ENCODE measurements at regions not wholly inside any gene's neighbourhood (a gene's known extent, or its start where the extent isn't known, plus 50 kb on each side); places are given as distances from the start of the nearest gene placed in this dataset.

DNA sequence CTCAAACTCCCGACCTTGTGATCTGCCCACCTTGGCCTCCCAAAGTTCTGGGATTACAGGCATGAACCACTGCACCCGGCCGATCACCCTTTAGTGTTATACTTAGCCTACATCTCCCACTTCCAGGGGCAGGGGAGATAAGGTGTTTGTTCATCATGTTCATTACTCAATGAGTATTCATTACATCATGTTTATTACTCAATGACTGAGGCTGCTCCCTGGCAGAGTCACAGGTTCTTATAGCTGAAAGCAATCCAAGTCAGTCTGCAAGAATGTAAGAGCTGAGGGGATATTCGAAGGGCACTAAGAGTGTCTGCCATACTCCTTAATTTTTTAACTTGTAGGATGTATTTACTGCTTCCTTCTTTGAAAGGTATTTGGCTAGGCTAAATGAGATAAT, 214.2 kb downstream of the SPATA31D1 start:
- TF ChIP-seq, protein P1, sequence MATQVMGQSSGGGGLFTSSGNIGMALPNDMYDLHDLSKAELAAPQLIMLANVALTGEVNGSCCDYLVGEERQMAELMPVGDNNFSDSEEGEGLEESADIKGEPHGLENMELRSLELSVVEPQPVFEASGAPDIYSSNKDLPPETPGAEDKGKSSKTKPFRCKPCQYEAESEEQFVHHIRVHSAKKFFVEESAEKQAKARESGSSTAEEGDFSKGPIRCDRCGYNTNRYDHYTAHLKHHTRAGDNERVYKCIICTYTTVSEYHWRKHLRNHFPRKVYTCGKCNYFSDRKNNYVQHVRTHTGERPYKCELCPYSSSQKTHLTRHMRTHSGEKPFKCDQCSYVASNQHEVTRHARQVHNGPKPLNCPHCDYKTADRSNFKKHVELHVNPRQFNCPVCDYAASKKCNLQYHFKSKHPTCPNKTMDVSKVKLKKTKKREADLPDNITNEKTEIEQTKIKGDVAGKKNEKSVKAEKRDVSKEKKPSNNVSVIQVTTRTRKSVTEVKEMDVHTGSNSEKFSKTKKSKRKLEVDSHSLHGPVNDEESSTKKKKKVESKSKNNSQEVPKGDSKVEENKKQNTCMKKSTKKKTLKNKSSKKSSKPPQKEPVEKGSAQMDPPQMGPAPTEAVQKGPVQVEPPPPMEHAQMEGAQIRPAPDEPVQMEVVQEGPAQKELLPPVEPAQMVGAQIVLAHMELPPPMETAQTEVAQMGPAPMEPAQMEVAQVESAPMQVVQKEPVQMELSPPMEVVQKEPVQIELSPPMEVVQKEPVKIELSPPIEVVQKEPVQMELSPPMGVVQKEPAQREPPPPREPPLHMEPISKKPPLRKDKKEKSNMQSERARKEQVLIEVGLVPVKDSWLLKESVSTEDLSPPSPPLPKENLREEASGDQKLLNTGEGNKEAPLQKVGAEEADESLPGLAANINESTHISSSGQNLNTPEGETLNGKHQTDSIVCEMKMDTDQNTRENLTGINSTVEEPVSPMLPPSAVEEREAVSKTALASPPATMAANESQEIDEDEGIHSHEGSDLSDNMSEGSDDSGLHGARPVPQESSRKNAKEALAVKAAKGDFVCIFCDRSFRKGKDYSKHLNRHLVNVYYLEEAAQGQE (IDR thresholded peaks at IDR 0.05; ENCODE audit: insufficient read depth in 1 of 2, low read depth in 2 of 2, low read length in 2 of 2), result no peak
- TF ChIP-seq SIN3A (IDR thresholded peaks at IDR 0.05; ENCODE audit: borderline replicate concordance, insufficient read depth, low read length), result no peak
- TF ChIP-seq POLR2AphosphoS5 (IDR thresholded peaks at IDR 0.05; ENCODE audit: low read depth, low read length), result no peak
- no peak for TF ChIP-seq TAF1 (IDR thresholded peaks at IDR 0.05; ENCODE audit: borderline replicate concordance, insufficient read depth, low read length)
- no peak for TF ChIP-seq FOXP2 (optimal IDR thresholded peaks at IDR 0.05; ENCODE audit: borderline replicate concordance, extremely low read depth, extremely low read length, insufficient read depth)

DNA sequence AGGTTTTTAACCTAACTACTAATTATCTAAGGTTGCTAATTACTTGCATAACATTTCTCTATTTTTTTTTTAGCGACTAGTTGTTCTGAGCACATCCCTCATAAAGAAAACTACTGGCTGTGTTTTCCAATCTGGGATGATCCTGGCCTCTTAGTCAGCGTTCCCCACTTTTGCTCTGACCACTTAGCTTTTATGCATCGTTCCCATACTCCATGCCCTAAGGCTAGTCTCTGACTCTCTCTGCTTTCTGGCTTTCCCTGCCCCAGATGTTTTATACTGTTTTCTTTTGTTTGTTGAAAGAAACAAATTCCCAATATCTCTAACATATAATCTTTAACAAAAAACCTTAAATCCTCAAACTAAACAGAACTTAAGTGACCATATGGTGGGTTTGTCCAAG, 217.9 kb downstream of the SPATA31D1 start:
- TF ChIP-seq TAF1 (IDR thresholded peaks at IDR 0.05; ENCODE audit: borderline replicate concordance, insufficient read depth, low read length) (no peak), FOXP2 (optimal IDR thresholded peaks at IDR 0.05; ENCODE audit: borderline replicate concordance, extremely low read depth, extremely low read length, insufficient read depth) (no peak), POLR2AphosphoS5 (IDR thresholded peaks at IDR 0.05; ENCODE audit: low read depth, low read length) (no peak), SIN3A (IDR thresholded peaks at IDR 0.05; ENCODE audit: borderline replicate concordance, insufficient read depth, low read length) (no peak)
- TF ChIP-seq, protein P1 (IDR thresholded peaks at IDR 0.05; ENCODE audit: insufficient read depth in 1 of 2, low read depth in 2 of 2, low read length in 2 of 2), result no peak

GRCh38 chr9:82206946-82207345, 218.4 kb downstream of the SPATA31D1 start:
- TF ChIP-seq POLR2AphosphoS5 (IDR thresholded peaks at IDR 0.05; ENCODE audit: low read depth, low read length), result no peak
- TF ChIP-seq SIN3A (IDR thresholded peaks at IDR 0.05; ENCODE audit: borderline replicate concordance, insufficient read depth, low read length), result no peak
- no peak for TF ChIP-seq FOXP2 (optimal IDR thresholded peaks at IDR 0.05; ENCODE audit: borderline replicate concordance, extremely low read depth, extremely low read length, insufficient read depth)
- TF ChIP-seq TAF1 (IDR thresholded peaks at IDR 0.05; ENCODE audit: borderline replicate concordance, insufficient read depth, low read length), result no peak
- TF ChIP-seq, protein P1 (IDR thresholded peaks at IDR 0.05; ENCODE audit: insufficient read depth in 1 of 2, low read depth in 2 of 2, low read length in 2 of 2), result no peak

- no peak for TF ChIP-seq POLR2AphosphoS5 (IDR thresholded peaks at IDR 0.05; ENCODE audit: low read depth, low read length)
- TF ChIP-seq, protein P1 (IDR thresholded peaks at IDR 0.05; ENCODE audit: insufficient read depth in 1 of 2, low read depth in 2 of 2, low read length in 2 of 2), result no peak
- no peak for TF ChIP-seq TAF1 (IDR thresholded peaks at IDR 0.05; ENCODE audit: borderline replicate concordance, insufficient read depth, low read length)
- TF ChIP-seq FOXP2 (optimal IDR thresholded peaks at IDR 0.05; ENCODE audit: borderline replicate concordance, extremely low read depth, extremely low read length, insufficient read depth), result no peak
- no peak for TF ChIP-seq SIN3A (IDR thresholded peaks at IDR 0.05; ENCODE audit: borderline replicate concordance, insufficient read depth, low read length)
These were observed 220.3 kb downstream of the SPATA31D1 start for GRCh38 chr9:82208741-82209450.

Measured in PFSK-1 (cell line).